Ovary (tissue), 3 donors: ENCODE measurements at regions not wholly inside any gene's neighbourhood (a gene's known extent, or its start where the extent isn't known, plus 50 kb on each side); places are given as distances from the start of the nearest gene placed in this dataset.

ENCODE experiments used
- CTCF ChIP-seq, 3 donors: fragments of 450-650 bp in 2 of 3; fragments of 200-600 bp in 1 of 3; IDR thresholded peaks; one replicate each; pipeline versions ENCODE4 v1.5.1 to v1.8.0; 2016 to 2022; ENCODE audit warnings: antibody characterized with exemption in 3 of 3, mild to moderate bottlenecking in 1 of 3
- EP300 ChIP-seq: sonication (generic); formaldehyde crosslinking; IDR thresholded peaks from one replicate; pipeline ENCODE4 v1.6.1; 2017; ENCODE audit warnings: antibody characterized with exemption
- donor health status: DM: no; HTN: no; CAD: no.

GRCh38 chr5:166767858-166768257, 1523.6 kb upstream of the WWC1 start:
- no peak for TF ChIP-seq CTCF (IDR thresholded peaks at IDR 0.05)
- TF ChIP-seq EP300, result no peak
